ENCODE measurements at regions not wholly inside any gene's neighbourhood (a gene's known extent, or its start where the extent isn't known, plus 50 kb on each side); places are given as distances from the start of the nearest gene placed in this dataset.
A peak's percentile ranks its signal among the peaks of the same experiment; 100 is the strongest.

DNA sequence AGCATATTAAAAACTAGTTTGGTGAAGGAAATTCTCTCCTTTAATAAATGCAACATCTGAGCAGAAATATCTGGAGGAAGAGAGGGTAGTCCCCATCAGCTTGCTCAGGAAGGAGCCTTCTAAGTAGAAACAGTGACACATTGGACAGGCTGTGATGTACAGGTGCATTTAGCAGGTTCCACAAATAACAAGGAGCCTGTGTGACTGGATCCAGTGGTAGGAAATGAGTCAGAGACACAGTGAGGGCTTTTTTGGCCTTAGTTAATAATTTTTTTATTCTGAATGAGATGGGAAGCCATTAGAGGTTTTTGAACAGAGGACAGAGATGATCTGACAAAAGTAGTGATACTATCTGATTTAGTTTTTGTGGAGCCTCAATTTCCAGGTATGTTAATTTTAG, 738.9 kb upstream of the PTBP2 start:
- H3K36me3 ChIP-seq (ENCODE audit: control insufficient read depth in 1 of 2, insufficient read depth in 2 of 2, low read length in 1 of 2): peaks cover 0 to 1% of the 10 kb centered on the region in 2 donors
- no peaks in the 10 kb centered on the region for H3K27me3 ChIP-seq (ENCODE audit: control insufficient read depth in 1 of 2, insufficient read depth in 2 of 2, low read length in 1 of 2)
- H3K4me1 ChIP-seq (ENCODE audit: control insufficient read depth in 1 of 2, insufficient read depth in 2 of 2, low read length in 2 of 2): no peaks in the 10 kb centered on the region
- ATAC-seq (ENCODE audit: low FRiP score) (no peak), DNase-seq (no peak)
- H3K4me3 ChIP-seq (ENCODE audit: low read length in 2 of 2): no peak overlapping the region
- intact Hi-C loops (cut with DNase I): no loop called here
- no peak overlapping the region for H3K27ac ChIP-seq (ENCODE audit: low read depth in 1 of 2, low read length in 2 of 2)
- no peaks in the 10 kb centered on the region for H3K9me3 ChIP-seq (ENCODE audit: control insufficient read depth, low read length)

GRCh38 chr1:95983831-95984230, 737.8 kb upstream of the PTBP2 start:
- peaks cover 0 to 1% of the 10 kb centered on the region in 2 donors for H3K36me3 ChIP-seq (ENCODE audit: control insufficient read depth in 1 of 2, insufficient read depth in 2 of 2, low read length in 1 of 2)

DNA sequence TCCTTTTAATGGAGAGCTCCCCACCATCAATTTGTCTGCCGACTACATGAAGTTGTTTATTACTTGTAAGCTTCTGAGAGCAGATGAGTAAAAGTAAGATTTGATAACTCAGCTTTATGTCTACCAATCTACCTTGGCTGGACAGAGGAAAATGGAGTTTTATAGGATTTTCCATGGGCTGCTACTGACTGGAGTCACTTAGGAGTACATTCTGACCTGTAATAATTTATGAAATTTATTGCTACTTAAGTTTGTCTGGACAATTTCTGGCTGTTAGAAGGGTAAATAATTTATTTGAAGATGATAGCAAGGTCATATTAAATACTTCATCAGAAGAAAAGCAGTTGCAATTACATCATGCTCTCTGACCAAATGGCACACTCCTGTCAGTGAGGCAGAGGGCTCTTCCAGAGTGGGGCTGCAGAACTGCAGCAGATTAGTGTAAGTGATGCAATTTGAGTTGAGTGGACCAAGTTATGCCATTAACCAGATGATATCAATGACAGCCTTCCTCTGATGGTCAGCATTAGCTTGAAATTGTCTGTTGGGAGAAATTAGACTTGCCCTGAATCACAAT, 736.7 kb upstream of the PTBP2 start:
- WGBS, 2 donors: 68 to 80% methylated on average over 1 of the region's 1 CpG
- H3K9me3 ChIP-seq (ENCODE audit: control insufficient read depth, low read length): no peaks in the 10 kb centered on the region
- ATAC-seq (ENCODE audit: low FRiP score): no peak

More at GRCh38 chr1:95983831-95984230, 737.8 kb upstream of the PTBP2 start:
- Histone ChIP-seq H3K4me3 (ENCODE audit: low read length in 2 of 2) (no peak overlapping the region), H3K27ac (ENCODE audit: low read depth in 1 of 2, low read length in 2 of 2) (no peak overlapping the region), H3K4me1 (ENCODE audit: control insufficient read depth in 1 of 2, insufficient read depth in 2 of 2, low read length in 2 of 2) (no peaks in the 10 kb centered on the region), H3K9me3 (ENCODE audit: control insufficient read depth, low read length) (no peaks in the 10 kb centered on the region), H3K27me3 (ENCODE audit: control insufficient read depth in 1 of 2, insufficient read depth in 2 of 2, low read length in 1 of 2) (no peaks in the 10 kb centered on the region)
- intact Hi-C loops (cut with DNase I): no loop called here
- ATAC-seq (ENCODE audit: low FRiP score) (no peak), DNase-seq (no peak)

GRCh38 chr1:95990033-95990432, 731.6 kb upstream of the PTBP2 start:
- no peaks in the 10 kb centered on the region for H3K36me3 ChIP-seq (ENCODE audit: control insufficient read depth in 1 of 2, insufficient read depth in 2 of 2, low read length in 1 of 2)
- WGBS, 2 donors: 59 to 68% methylated on average over 2 of the region's 2 CpGs
- H3K9me3 ChIP-seq (ENCODE audit: control insufficient read depth, low read length): no peaks in the 10 kb centered on the region
- H3K4me3 ChIP-seq (ENCODE audit: low read length in 2 of 2): no peak overlapping the region
- peaks cover 0 to 2% of the 10 kb centered on the region in 2 donors for H3K4me1 ChIP-seq (ENCODE audit: control insufficient read depth in 1 of 2, insufficient read depth in 2 of 2, low read length in 2 of 2)
- no peak overlapping the region for H3K27ac ChIP-seq (ENCODE audit: low read depth in 1 of 2, low read length in 2 of 2)
- ATAC-seq (ENCODE audit: low FRiP score) (no peak), DNase-seq (no peak)
- no peaks in the 10 kb centered on the region for H3K27me3 ChIP-seq (ENCODE audit: control insufficient read depth in 1 of 2, insufficient read depth in 2 of 2, low read length in 1 of 2)
- intact Hi-C loops (cut with DNase I): no loop called here

More for the DNA sequence above, 736.7 kb upstream of the PTBP2 start:
- intact Hi-C loops (cut with DNase I): no loop called here
- DNase-seq: no peak
- H3K27me3 ChIP-seq (ENCODE audit: control insufficient read depth in 1 of 2, insufficient read depth in 2 of 2, low read length in 1 of 2): no peaks in the 10 kb centered on the region
- H3K27ac ChIP-seq (ENCODE audit: low read depth in 1 of 2, low read length in 2 of 2): no peak overlapping the region
- H3K4me1 ChIP-seq (ENCODE audit: control insufficient read depth in 1 of 2, insufficient read depth in 2 of 2, low read length in 2 of 2): no peaks in the 10 kb centered on the region
- H3K4me3 ChIP-seq (ENCODE audit: low read length in 2 of 2): no peak overlapping the region
- H3K36me3 ChIP-seq (ENCODE audit: control insufficient read depth in 1 of 2, insufficient read depth in 2 of 2, low read length in 1 of 2): peaks cover 0 to 1% of the 10 kb centered on the region in 2 donors

DNA sequence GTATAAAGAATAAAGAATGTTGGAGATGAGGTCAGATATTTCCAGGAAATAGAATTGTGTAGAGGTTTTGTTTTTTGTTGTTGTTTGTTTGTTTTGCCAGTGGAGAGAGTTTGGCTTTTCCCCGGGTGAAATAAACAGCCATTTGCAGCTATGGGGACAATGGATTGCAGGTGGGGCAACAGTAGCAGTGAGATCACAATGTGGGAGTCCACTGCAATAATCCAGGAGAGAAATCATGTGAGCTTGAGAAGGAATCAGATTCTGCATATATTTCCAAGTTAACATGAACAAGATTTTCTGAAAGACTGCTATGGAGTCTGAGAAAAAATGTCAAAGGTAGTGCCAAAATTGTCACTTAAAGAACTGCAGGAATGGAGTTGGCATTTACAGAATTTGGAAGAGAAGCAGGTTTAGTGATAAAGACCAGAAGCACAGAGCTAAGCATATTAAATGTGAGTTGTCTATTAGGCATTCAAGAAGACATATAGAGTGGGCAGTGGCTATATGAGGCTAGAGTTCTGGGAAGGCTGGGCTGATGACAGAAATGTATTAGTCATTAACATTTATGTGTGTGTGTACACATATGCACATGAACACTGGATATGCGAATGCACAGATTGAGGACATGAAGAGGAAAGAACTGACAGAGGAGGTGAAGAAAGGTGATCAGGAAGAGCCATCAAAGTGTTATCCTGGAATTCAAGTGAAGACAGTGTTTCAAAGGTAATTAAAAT, 729.6 kb upstream of the PTBP2 start:
- 41 to 71% methylated on average over 2 of the region's 2 CpGs for WGBS, 2 donors
- intact Hi-C loops (cut with DNase I): no loop called here
- H3K4me1 ChIP-seq (ENCODE audit: control insufficient read depth in 1 of 2, insufficient read depth in 2 of 2, low read length in 2 of 2): peaks cover 0 to 2% of the 10 kb centered on the region in 2 donors

GRCh38 chr1:95994643-95995042, 726.9 kb upstream of the PTBP2 start:
- DNase-seq (no peak), ATAC-seq (ENCODE audit: low FRiP score) (no peak)
- intact Hi-C loops (cut with DNase I): no loop called here
- no peaks in the 10 kb centered on the region for H3K36me3 ChIP-seq (ENCODE audit: control insufficient read depth in 1 of 2, insufficient read depth in 2 of 2, low read length in 1 of 2)
- no peaks in the 10 kb centered on the region for H3K27me3 ChIP-seq (ENCODE audit: control insufficient read depth in 1 of 2, insufficient read depth in 2 of 2, low read length in 1 of 2)
- 40 to 45% methylated on average over 1 of the region's 1 CpG for WGBS, 2 donors
- H3K4me3 ChIP-seq (ENCODE audit: low read length in 2 of 2): no peak overlapping the region
- peaks cover 0 to 2% of the 10 kb centered on the region in 2 donors for H3K4me1 ChIP-seq (ENCODE audit: control insufficient read depth in 1 of 2, insufficient read depth in 2 of 2, low read length in 2 of 2)
- no peaks in the 10 kb centered on the region for H3K9me3 ChIP-seq (ENCODE audit: control insufficient read depth, low read length)
- no peak overlapping the region for H3K27ac ChIP-seq (ENCODE audit: low read depth in 1 of 2, low read length in 2 of 2)

More for the DNA sequence above, 729.6 kb upstream of the PTBP2 start:
- Histone ChIP-seq H3K9me3 (ENCODE audit: control insufficient read depth, low read length) (no peaks in the 10 kb centered on the region), H3K27me3 (ENCODE audit: control insufficient read depth in 1 of 2, insufficient read depth in 2 of 2, low read length in 1 of 2) (no peaks in the 10 kb centered on the region), H3K4me3 (ENCODE audit: low read length in 2 of 2) (no peak overlapping the region), H3K36me3 (ENCODE audit: control insufficient read depth in 1 of 2, insufficient read depth in 2 of 2, low read length in 1 of 2) (no peaks in the 10 kb centered on the region), H3K27ac (ENCODE audit: low read depth in 1 of 2, low read length in 2 of 2) (no peak overlapping the region)
- no peak for ATAC-seq (ENCODE audit: low FRiP score)
- DNase-seq: no peak

GRCh38 chr1:96002201-96002600, 719.4 kb upstream of the PTBP2 start:
- no peaks in the 10 kb centered on the region for H3K36me3 ChIP-seq (ENCODE audit: control insufficient read depth in 1 of 2, insufficient read depth in 2 of 2, low read length in 1 of 2)
- 5 to 7% methylated on average over 2 of the region's 2 CpGs for WGBS, 2 donors
- H3K4me3 ChIP-seq (ENCODE audit: low read length in 2 of 2): no peak overlapping the region
- no peak overlapping the region for H3K27ac ChIP-seq (ENCODE audit: low read depth in 1 of 2, low read length in 2 of 2)
- no peaks in the 10 kb centered on the region for H3K27me3 ChIP-seq (ENCODE audit: control insufficient read depth in 1 of 2, insufficient read depth in 2 of 2, low read length in 1 of 2)
- no peak for DNase-seq
- H3K9me3 ChIP-seq (ENCODE audit: control insufficient read depth, low read length): no peaks in the 10 kb centered on the region
- intact Hi-C loops (cut with DNase I): no loop called here
- H3K4me1 ChIP-seq (ENCODE audit: control insufficient read depth in 1 of 2, insufficient read depth in 2 of 2, low read length in 2 of 2): no peaks in the 10 kb centered on the region
- ATAC-seq (ENCODE audit: low FRiP score): peak; percentile 26

DNA sequence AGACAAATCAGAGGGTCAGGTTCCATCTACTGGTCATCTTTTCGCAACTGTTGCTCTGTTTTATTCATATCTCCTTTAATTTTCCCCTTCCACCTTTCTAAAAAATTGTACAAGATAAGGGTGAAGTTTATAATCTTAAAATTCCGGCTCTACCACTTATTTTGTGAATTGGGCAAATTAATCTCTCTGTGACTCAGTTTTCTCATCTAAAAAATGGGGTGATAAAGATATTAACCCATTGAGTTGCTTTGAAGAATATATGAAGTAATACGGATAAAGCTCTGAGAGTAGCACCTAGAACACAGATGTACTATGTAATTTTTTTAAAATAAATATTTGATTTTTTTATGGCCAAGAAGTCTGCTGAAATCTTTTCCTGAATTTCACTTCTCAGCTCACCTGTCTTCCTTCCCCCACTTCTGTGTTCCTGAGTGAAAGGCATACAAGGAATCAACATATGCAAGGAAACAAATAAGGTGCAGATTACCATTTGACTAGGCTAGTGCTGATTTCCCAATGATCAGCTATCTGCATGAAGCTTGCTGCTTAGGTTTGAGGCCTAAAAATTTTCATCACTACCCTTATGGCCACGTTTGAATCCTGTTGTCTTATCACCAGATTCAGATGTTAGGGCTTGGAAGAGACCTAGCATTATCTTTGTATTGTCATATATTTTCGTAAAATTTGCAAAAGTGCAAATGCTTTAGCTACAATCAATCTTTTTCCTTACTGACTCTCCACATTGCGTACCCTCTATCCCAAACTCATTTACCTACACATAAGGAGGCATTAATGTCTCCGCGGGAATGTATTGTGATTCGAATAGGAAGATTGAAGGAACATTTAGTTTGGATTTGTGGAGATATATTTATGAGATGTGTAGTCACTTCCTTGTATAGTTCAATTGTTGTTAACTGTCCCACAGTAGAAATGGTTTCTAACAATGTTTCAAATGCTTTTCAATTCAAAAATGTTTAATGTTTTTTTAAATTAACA, 718.3 kb upstream of the PTBP2 start:
- ATAC-seq (ENCODE audit: low FRiP score) (no peak), DNase-seq (no peak)
- Histone ChIP-seq H3K4me1 (ENCODE audit: control insufficient read depth in 1 of 2, insufficient read depth in 2 of 2, low read length in 2 of 2) (no peaks in the 10 kb centered on the region), H3K9me3 (ENCODE audit: control insufficient read depth, low read length) (no peaks in the 10 kb centered on the region), H3K4me3 (ENCODE audit: low read length in 2 of 2) (no peak overlapping the region), H3K27ac (ENCODE audit: low read depth in 1 of 2, low read length in 2 of 2) (no peak overlapping the region), H3K27me3 (ENCODE audit: control insufficient read depth in 1 of 2, insufficient read depth in 2 of 2, low read length in 1 of 2) (no peaks in the 10 kb centered on the region), H3K36me3 (ENCODE audit: control insufficient read depth in 1 of 2, insufficient read depth in 2 of 2, low read length in 1 of 2) (no peaks in the 10 kb centered on the region)
- intact Hi-C loops (cut with DNase I): no loop called here
- 84 to 88% methylated on average over 9 of the region's 9 CpGs for WGBS, 2 donors
